ENCODE measurements at regions not wholly inside any gene's neighbourhood (a gene's known extent, or its start where the extent isn't known, plus 50 kb on each side); places are given as distances from the start of the nearest gene placed in this dataset.

DNA sequence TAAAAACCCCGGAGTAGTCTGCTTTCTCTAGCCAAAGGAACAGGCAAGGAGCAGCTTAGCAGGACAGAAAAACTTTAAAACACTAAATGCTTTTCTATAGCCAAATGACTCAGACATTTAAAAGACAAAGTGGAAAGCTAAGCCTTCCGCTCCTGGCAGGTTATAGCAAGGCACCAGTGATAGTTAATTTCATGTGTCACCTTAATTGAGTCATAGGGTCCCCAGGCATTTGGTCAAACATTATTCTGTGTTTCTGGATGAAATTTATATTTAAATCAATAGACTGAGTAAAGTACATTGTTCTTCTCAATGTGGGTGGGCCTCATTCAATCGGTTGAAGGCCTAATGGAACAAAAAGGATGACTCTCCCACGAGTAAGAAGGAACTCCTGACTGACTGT, 885.7 kb upstream of the ADGRL3 start:
- no peak overlapping the region for H3K27ac ChIP-seq (ENCODE audit: insufficient read depth, low read length, poor library complexity, severe bottlenecking)
- no peaks in the 10 kb centered on the region for H3K36me3 ChIP-seq (ENCODE audit: control insufficient read depth, insufficient read depth, low read length)
- H3K9me3 Mint-ChIP-seq: peaks cover 0 to 17% (median 8%) of the 10 kb centered on the region in 7 donors
- H3K36me3 Mint-ChIP-seq: no peaks in the 10 kb centered on the region
- H3K27ac Mint-ChIP-seq: no peak overlapping the region
- no peak overlapping the region for H3K4me3 ChIP-seq (ENCODE audit: low read depth, low read length)
- no peak for DNase-seq
- H3K27me3 Mint-ChIP-seq: no peaks in the 10 kb centered on the region
- H3K27me3 ChIP-seq (ENCODE audit: control insufficient read depth, insufficient read depth, low read length): no peaks in the 10 kb centered on the region
- H3K4me1 ChIP-seq (ENCODE audit: control insufficient read depth, insufficient read depth, low read length, poor library complexity, severe bottlenecking): no peaks in the 10 kb centered on the region
- ATAC-seq (ENCODE audit: low read depth in 2 of 2): no peak
- H3K4me1 Mint-ChIP-seq: no peaks in the 10 kb centered on the region
- no peaks in the 10 kb centered on the region for H3K9me3 ChIP-seq (ENCODE audit: control insufficient read depth in 2 of 2, low read length in 2 of 2)
- H3K4me3 Mint-ChIP-seq: no peak overlapping the region

DNA sequence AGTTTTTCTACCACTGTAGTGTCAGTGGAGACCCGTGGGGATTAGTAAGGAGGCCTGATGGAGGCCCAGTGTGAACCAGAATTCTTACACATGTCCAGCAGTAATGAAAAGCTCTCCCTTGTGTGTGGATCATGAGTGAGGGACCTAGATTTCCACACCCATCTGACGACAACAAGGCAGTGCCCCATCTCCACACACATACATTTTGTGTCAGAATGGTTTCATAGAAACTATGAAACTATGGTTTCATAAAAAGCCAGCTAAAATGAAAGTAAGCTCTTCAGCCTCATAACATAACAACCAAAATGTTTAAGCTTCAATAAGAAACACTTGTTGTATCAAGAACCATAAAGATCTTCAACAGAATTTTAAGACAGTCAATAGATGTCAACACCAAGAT, 884.5 kb upstream of the ADGRL3 start:
- ATAC-seq (ENCODE audit: low read depth in 2 of 2) (no peak), DNase-seq (no peak)
- Mint-ChIP-seq H3K4me1 (no peaks in the 10 kb centered on the region), H3K4me3 (no peak overlapping the region), H3K9me3 (peaks cover 0 to 23% (median 8%) of the 10 kb centered on the region in 7 donors), H3K36me3 (no peaks in the 10 kb centered on the region), H3K27me3 (no peaks in the 10 kb centered on the region), H3K27ac (no peak overlapping the region)
- no peak overlapping the region for H3K27ac ChIP-seq (ENCODE audit: insufficient read depth, low read length, poor library complexity, severe bottlenecking)
- no peaks in the 10 kb centered on the region for H3K27me3 ChIP-seq (ENCODE audit: control insufficient read depth, insufficient read depth, low read length)
- H3K4me1 ChIP-seq (ENCODE audit: control insufficient read depth, insufficient read depth, low read length, poor library complexity, severe bottlenecking): no peaks in the 10 kb centered on the region
- H3K36me3 ChIP-seq (ENCODE audit: control insufficient read depth, insufficient read depth, low read length): no peaks in the 10 kb centered on the region
- no peaks in the 10 kb centered on the region for H3K9me3 ChIP-seq (ENCODE audit: control insufficient read depth in 2 of 2, low read length in 2 of 2)
- no peak overlapping the region for H3K4me3 ChIP-seq (ENCODE audit: low read depth, low read length)

DNA sequence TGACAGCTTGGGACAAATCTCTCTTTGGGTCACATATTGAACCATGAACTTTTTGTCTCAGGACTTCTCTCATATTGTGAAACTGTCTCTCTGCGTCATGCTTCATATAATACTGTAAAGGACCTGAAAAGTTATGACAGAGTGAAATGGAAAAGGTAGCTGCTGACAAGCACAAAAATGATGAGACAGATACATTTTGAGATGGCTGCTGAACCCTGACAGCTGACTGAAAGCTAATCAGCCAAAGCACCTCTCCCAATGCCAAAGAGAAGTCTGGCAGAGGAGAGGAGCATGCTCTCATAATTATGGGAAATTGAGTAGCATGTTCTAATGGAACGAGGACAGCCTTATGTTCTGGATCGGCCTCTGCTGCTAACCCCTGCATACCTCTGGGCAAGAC, 873.4 kb upstream of the ADGRL3 start:
- Histone ChIP-seq H3K4me1 (ENCODE audit: control insufficient read depth, insufficient read depth, low read length, poor library complexity, severe bottlenecking) (no peaks in the 10 kb centered on the region), H3K9me3 (ENCODE audit: control insufficient read depth in 2 of 2, low read length in 2 of 2) (no peaks in the 10 kb centered on the region), H3K27me3 (ENCODE audit: control insufficient read depth, insufficient read depth, low read length) (no peaks in the 10 kb centered on the region), H3K27ac (ENCODE audit: insufficient read depth, low read length, poor library complexity, severe bottlenecking) (no peak overlapping the region), H3K4me3 (ENCODE audit: low read depth, low read length) (no peak overlapping the region), H3K36me3 (ENCODE audit: control insufficient read depth, insufficient read depth, low read length) (no peaks in the 10 kb centered on the region)
- no peaks in the 10 kb centered on the region for H3K27me3 Mint-ChIP-seq
- DNase-seq (no peak), ATAC-seq (ENCODE audit: low read depth in 2 of 2) (no peak)
- peaks cover 0 to 8% (median 2%) of the 10 kb centered on the region in 7 donors for H3K9me3 Mint-ChIP-seq
- H3K4me3 Mint-ChIP-seq: peak overlapping the region in 1 of 4 donors; percentile 13
- no peak overlapping the region for H3K27ac Mint-ChIP-seq
- H3K4me1 Mint-ChIP-seq: no peaks in the 10 kb centered on the region
- no peaks in the 10 kb centered on the region for H3K36me3 Mint-ChIP-seq

DNA sequence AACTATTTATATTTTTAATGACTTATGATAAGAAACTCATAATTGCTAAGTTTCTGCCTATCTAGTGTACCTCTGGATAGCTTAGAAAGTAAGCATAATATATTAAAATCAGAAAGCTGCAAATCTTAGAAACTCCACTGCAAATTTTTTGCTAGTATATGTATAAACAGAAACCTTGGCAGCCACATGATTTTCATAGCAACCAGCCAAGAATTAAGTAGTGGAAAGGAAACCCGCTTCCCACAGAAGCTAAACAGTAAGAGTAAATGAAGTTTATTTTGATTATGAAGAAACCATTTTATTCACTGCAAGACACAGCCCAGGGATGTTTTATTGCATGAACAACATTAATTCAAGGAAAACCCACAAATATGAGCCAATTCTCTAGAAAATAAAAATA, 872.5 kb upstream of the ADGRL3 start:
- Histone ChIP-seq H3K27ac (ENCODE audit: insufficient read depth, low read length, poor library complexity, severe bottlenecking) (no peak overlapping the region), H3K36me3 (ENCODE audit: control insufficient read depth, insufficient read depth, low read length) (no peaks in the 10 kb centered on the region), H3K27me3 (ENCODE audit: control insufficient read depth, insufficient read depth, low read length) (no peaks in the 10 kb centered on the region), H3K4me1 (ENCODE audit: control insufficient read depth, insufficient read depth, low read length, poor library complexity, severe bottlenecking) (no peaks in the 10 kb centered on the region), H3K4me3 (ENCODE audit: low read depth, low read length) (no peak overlapping the region), H3K9me3 (ENCODE audit: control insufficient read depth in 2 of 2, low read length in 2 of 2) (no peaks in the 10 kb centered on the region)
- peaks cover 0 to 5% (median 2%) of the 10 kb centered on the region in 7 donors for H3K9me3 Mint-ChIP-seq
- no peak for ATAC-seq (ENCODE audit: low read depth in 2 of 2)
- H3K36me3 Mint-ChIP-seq: no peaks in the 10 kb centered on the region
- H3K4me1 Mint-ChIP-seq: no peaks in the 10 kb centered on the region
- DNase-seq: no peak
- H3K27ac Mint-ChIP-seq: no peak overlapping the region
- no peak overlapping the region for H3K4me3 Mint-ChIP-seq
- no peaks in the 10 kb centered on the region for H3K27me3 Mint-ChIP-seq

DNA sequence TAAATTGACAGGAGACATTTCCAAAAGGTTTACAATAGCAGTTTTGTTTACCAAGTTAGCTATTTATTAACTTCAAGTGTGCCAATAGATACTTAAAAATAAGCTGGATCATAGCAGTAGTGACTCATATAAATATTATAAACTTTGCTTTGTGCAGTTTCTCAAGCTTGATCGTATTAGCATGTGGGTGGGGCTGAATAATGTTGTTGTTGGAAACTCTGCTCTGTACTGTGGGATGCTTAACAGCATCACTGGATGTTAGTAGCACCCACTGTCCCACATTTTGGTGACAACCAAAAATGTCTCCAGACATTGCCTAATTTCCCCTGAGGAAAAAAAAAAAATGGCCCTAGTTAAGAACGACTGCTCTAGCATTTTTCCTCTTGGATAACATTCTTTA, 855.2 kb upstream of the ADGRL3 start:
- Mint-ChIP-seq H3K27ac (no peak overlapping the region), H3K4me3 (no peak overlapping the region), H3K36me3 (no peaks in the 10 kb centered on the region), H3K9me3 (peaks cover 0 to 22% (median 3%) of the 10 kb centered on the region in 7 donors), H3K4me1 (no peaks in the 10 kb centered on the region), H3K27me3 (no peaks in the 10 kb centered on the region)
- no peak overlapping the region for H3K27ac ChIP-seq (ENCODE audit: insufficient read depth, low read length, poor library complexity, severe bottlenecking)
- H3K4me1 ChIP-seq (ENCODE audit: control insufficient read depth, insufficient read depth, low read length, poor library complexity, severe bottlenecking): no peaks in the 10 kb centered on the region
- no peaks in the 10 kb centered on the region for H3K27me3 ChIP-seq (ENCODE audit: control insufficient read depth, insufficient read depth, low read length)
- DNase-seq (no peak), ATAC-seq (ENCODE audit: low read depth in 2 of 2) (no peak)
- H3K36me3 ChIP-seq (ENCODE audit: control insufficient read depth, insufficient read depth, low read length): no peaks in the 10 kb centered on the region
- H3K4me3 ChIP-seq (ENCODE audit: low read depth, low read length): no peak overlapping the region
- H3K9me3 ChIP-seq (ENCODE audit: control insufficient read depth in 2 of 2, low read length in 2 of 2): peaks cover 0 to 2% of the 10 kb centered on the region in 2 experiments

DNA sequence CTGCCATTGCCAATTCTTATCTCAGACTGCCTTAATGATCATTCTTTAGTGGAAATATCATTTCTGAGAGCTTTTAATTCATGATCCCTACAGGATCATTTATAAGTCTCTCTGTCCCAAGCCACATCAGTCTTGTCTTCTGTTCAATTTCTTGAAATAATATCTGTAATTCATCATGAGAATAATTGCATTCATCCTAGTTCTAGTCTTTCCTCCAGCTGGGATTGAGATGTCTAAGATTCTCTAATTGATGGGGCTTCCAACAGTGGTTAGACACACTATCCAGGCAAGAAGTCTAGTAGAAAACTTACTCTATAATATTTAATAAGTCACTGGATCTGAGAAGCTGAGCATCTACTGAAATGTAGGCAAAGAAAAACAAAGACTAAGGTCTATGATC, 854.7 kb upstream of the ADGRL3 start:
- ATAC-seq (ENCODE audit: low read depth in 2 of 2): no peak
- no peak for DNase-seq
- H3K4me3 Mint-ChIP-seq: no peak overlapping the region
- H3K4me1 ChIP-seq (ENCODE audit: control insufficient read depth, insufficient read depth, low read length, poor library complexity, severe bottlenecking): no peaks in the 10 kb centered on the region
- H3K27ac Mint-ChIP-seq: no peak overlapping the region
- no peak overlapping the region for H3K27ac ChIP-seq (ENCODE audit: insufficient read depth, low read length, poor library complexity, severe bottlenecking)
- peaks cover 0 to 25% (median 3%) of the 10 kb centered on the region in 7 donors for H3K9me3 Mint-ChIP-seq
- H3K4me3 ChIP-seq (ENCODE audit: low read depth, low read length): no peak overlapping the region
- H3K36me3 ChIP-seq (ENCODE audit: control insufficient read depth, insufficient read depth, low read length): no peaks in the 10 kb centered on the region
- H3K36me3 Mint-ChIP-seq: no peaks in the 10 kb centered on the region
- no peaks in the 10 kb centered on the region for H3K27me3 Mint-ChIP-seq
- peaks cover 0 to 2% of the 10 kb centered on the region in 2 experiments for H3K9me3 ChIP-seq (ENCODE audit: control insufficient read depth in 2 of 2, low read length in 2 of 2)
- no peaks in the 10 kb centered on the region for H3K27me3 ChIP-seq (ENCODE audit: control insufficient read depth, insufficient read depth, low read length)
- H3K4me1 Mint-ChIP-seq: no peaks in the 10 kb centered on the region

DNA sequence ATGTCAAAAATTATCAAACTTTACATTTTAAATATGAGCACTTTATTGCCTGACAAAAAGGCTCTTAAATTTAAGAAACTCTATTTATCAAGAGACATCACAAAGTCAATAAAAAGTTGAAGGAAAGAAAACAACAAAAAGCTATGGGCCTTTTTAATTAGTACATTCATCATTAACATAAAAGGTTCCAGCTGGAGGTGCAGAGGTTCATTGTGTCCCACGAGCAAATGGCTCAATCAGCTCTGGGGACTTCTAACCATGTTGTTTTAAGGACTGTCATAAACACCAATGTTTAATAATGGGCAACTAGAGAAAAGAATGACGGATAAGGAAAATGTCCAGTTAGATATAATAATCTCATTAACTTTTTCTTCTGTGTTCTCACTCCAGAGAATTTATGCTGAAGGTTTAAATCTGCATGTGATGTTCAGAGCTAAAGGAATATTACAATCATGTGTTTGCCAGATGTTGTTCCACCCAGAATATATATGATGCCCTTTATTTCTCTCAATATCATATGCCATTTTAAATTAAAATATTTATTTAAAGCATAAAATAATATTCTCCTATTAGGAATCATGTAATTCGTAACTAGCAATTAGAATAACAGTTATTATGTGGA, 840.3 kb upstream of the ADGRL3 start:
- Histone ChIP-seq H3K27ac (ENCODE audit: insufficient read depth, low read length, poor library complexity, severe bottlenecking) (no peak overlapping the region), H3K27me3 (ENCODE audit: control insufficient read depth, insufficient read depth, low read length) (no peaks in the 10 kb centered on the region), H3K9me3 (ENCODE audit: control insufficient read depth in 2 of 2, low read length in 2 of 2) (peaks cover 0 to 7% of the 10 kb centered on the region in 2 experiments), H3K4me1 (ENCODE audit: control insufficient read depth, insufficient read depth, low read length, poor library complexity, severe bottlenecking) (no peaks in the 10 kb centered on the region), H3K36me3 (ENCODE audit: control insufficient read depth, insufficient read depth, low read length) (no peaks in the 10 kb centered on the region), H3K4me3 (ENCODE audit: low read depth, low read length) (no peak overlapping the region)
- H3K27ac Mint-ChIP-seq: no peak overlapping the region
- no peaks in the 10 kb centered on the region for H3K4me1 Mint-ChIP-seq
- DNase-seq (no peak), ATAC-seq (ENCODE audit: low read depth in 2 of 2) (no peak)
- H3K27me3 Mint-ChIP-seq: no peaks in the 10 kb centered on the region
- H3K36me3 Mint-ChIP-seq: no peaks in the 10 kb centered on the region
- H3K4me3 Mint-ChIP-seq: no peak overlapping the region
- peaks cover 2 to 21% (median 10%) of the 10 kb centered on the region in 7 donors for H3K9me3 Mint-ChIP-seq

DNA sequence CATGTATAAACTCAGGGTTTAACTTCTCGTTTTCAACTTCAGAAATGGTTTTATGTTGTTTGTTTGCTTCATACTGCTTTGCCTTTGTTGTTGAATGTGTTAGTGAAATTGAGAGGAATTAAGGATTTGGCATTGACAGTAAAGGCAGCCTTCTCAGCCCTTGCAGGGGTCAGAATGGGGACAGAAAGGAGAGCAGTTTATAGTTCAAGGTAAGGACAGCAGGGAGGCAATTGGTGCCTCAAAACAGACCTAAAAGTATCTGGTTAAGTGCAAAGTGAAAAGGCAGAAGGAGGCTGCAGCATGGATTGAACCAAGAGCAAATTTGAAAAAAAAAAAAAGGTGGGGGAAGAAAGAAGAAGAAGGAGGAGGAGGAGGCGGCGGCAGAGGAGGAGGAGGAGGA, 835.0 kb upstream of the ADGRL3 start:
- H3K4me1 ChIP-seq (ENCODE audit: control insufficient read depth, insufficient read depth, low read length, poor library complexity, severe bottlenecking): no peaks in the 10 kb centered on the region
- Mint-ChIP-seq H3K4me3 (no peak overlapping the region), H3K27ac (no peak overlapping the region), H3K4me1 (no peaks in the 10 kb centered on the region), H3K36me3 (no peaks in the 10 kb centered on the region), H3K9me3 (peaks cover 2 to 26% (median 10%) of the 10 kb centered on the region in 7 donors), H3K27me3 (no peaks in the 10 kb centered on the region)
- no peak overlapping the region for H3K27ac ChIP-seq (ENCODE audit: insufficient read depth, low read length, poor library complexity, severe bottlenecking)
- DNase-seq (no peak), ATAC-seq (ENCODE audit: low read depth in 2 of 2) (no peak)
- peaks cover 0 to 2% of the 10 kb centered on the region in 2 experiments for H3K9me3 ChIP-seq (ENCODE audit: control insufficient read depth in 2 of 2, low read length in 2 of 2)
- no peaks in the 10 kb centered on the region for H3K27me3 ChIP-seq (ENCODE audit: control insufficient read depth, insufficient read depth, low read length)
- no peaks in the 10 kb centered on the region for H3K36me3 ChIP-seq (ENCODE audit: control insufficient read depth, insufficient read depth, low read length)
- H3K4me3 ChIP-seq (ENCODE audit: low read depth, low read length): no peak overlapping the region
